Gastroesophageal sphincter (tissue), 3 donors: ENCODE measurements at regions not wholly inside any gene's neighbourhood (a gene's known extent, or its start where the extent isn't known, plus 50 kb on each side); places are given as distances from the start of the nearest gene placed in this dataset.

Experiments
- CTCF ChIP-seq, 4 experiments: fragments of 200-600 bp in 2 of 4; fragments of 450-650 bp in 2 of 4; sonication (generic) in 1 of 4; IDR thresholded peaks; one replicate each; pipeline ENCODE4 v1.5.1; 2017 to 2019; ENCODE audit warnings: antibody characterized with exemption in 4 of 4, mild to moderate bottlenecking in 2 of 4, moderate library complexity in 2 of 4
- POLR2A ChIP-seq, 2 donors: fragments of 450-650 bp; IDR thresholded peaks; one replicate each; pipeline ENCODE4 v1.6.1; 2017; ENCODE audit warnings: antibody characterized with exemption in 2 of 2, mild to moderate bottlenecking in 2 of 2, moderate library complexity in 1 of 2
- POLR2AphosphoS5 ChIP-seq: sonication (generic); formaldehyde crosslinking; IDR thresholded peaks from one replicate; pipeline ENCODE4 v1.6.1; 2017; ENCODE audit warnings: antibody characterized with exemption

GRCh38 chr20:20941468-20941889 is 164.7 kb downstream of the LINC00237 start:
- TF ChIP-seq POLR2A (IDR thresholded peaks at IDR 0.05) (no peak), CTCF (IDR thresholded peaks at IDR 0.05) (no peak), POLR2AphosphoS5 (no peak)
